NCI-H345 treated with DMSO at 0.1 percent for 48 hours (cell line): ENCODE measurements at regions not wholly inside any gene's neighbourhood (a gene's known extent, or its start where the extent isn't known, plus 50 kb on each side); places are given as distances from the start of the nearest gene placed in this dataset.
"Not testable (repeated sequence)": the region's sequence is repeated elsewhere in the genome, so short reads cannot be mapped to it uniquely, and the experiment has no call there.

Experiments
- DNase-seq: peaks from one replicate; lab custom pipeline; 2025; ENCODE audit not compliant: unreplicated experiment; lab: John Stamatoyannopoulos, UW

GRCh38 chrX:43211570-43211969 lies 433.6 kb upstream of the PPP1R2C start:
- no peak for DNase-seq

GRCh38 chrX:43218198-43218597 lies 437.9 kb upstream of the MAOA start:
- DNase-seq = no peak

GRCh38 chrX:43224496-43224895 lies 431.6 kb upstream of the MAOA start:
- DNase-seq = no peak

GRCh38 chrX:43225626-43226328 lies 430.3 kb upstream of the MAOA start:
- no peak for DNase-seq

DNA sequence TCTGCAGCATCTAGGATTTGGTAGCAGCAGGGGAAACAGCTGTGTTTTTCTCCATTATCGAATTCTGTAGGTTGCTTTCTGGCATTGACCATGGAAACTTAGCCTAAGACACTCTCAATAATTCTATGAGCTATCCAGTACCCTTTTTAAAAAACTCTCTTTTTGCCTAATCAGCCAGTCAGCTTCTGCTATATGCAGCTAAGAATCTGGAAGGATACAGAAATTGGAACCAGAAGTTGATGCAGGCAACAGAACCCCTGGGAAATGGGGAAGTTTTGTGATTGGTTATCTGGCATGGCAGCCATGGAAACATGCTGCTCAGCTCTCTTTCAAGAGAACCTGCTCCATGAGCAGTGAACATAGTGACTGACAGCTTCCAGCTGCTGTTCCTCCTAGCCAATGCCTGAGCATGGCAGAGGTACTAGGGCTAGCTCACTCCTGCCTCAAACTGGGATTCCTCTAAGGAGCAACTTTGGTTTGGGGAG lies 417.6 kb upstream of the MAOA start:
- no peak for DNase-seq

DNA sequence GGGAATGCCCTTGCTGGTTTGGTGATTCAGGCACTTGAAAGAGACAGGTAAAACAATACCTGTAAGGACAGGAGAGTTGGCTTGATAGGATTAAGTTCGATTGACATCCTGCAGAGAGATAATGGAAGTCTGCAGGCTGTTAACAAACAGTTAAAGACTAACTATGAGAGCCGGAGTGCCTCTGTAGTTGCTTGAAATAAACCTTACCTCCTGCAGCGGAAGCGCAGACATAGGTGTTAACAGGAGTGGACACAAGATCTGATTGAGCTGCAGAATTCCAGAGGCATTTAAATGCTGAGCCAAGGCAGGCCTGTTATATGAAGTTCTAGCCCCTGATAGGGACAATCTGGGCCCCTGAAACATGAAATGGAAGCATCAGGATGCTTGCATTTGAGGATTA lies 416.7 kb upstream of the MAOA start:
- no peak for DNase-seq

DNA sequence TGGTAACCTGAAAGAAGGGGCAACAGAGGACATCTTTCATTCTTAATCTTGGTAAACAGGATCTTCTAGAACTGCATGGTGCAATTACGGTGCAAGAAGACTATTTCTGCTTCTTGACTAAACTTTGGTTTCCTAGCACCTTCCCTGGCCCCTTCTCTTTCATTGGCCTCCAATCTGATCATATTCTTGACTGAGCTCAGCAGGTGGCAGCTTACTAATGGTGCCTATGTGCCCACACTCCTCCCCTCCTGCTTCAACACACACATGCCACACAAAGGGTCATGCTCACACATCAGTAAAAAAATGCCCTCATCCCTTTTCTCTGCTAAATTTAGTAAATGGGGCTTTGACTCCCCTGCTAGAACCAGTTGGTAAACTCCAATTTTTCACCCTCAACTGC lies 400.5 kb upstream of the MAOA start:
- no peak for DNase-seq

DNA sequence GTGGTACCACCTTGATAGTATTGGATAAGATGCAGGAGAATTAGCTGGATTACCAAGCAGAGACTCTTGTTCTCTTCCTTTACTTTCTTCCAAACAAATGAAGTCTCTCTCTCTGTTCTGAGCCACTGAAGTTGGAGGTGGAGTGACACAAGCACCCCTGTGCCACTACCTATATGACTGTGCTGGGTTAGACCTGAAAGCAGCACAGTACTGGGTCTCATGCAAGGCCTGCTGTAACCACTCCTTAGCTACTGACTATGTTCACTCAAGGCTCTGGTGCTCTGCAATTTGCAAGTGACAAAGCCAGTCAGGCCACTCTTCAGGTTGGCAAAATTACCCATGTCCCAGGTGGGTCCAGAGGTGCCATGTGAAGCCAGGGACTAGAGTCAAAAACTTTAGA lies 389.6 kb upstream of the MAOA start:
- DNase-seq = no peak

DNA sequence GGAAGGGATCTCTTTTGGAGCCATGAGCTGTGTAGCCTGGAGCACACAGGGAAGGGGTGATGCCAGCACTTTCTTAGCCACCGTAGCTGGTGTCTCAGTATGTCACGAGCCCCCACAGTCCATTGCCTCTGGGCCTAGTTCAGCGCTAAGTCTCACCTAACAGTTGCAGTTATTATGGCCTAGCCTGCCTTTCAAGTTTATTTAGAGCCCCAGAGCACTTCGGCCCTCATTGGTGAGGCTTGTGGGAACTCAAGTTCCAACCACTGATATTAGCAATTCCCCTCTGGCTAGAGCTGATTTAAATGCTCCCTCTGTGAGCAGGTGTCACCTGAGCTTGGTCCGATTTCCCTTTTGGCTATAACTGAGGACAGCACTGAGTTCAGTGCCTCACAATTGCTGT lies 388.4 kb upstream of the MAOA start:
- no peak for DNase-seq

DNA sequence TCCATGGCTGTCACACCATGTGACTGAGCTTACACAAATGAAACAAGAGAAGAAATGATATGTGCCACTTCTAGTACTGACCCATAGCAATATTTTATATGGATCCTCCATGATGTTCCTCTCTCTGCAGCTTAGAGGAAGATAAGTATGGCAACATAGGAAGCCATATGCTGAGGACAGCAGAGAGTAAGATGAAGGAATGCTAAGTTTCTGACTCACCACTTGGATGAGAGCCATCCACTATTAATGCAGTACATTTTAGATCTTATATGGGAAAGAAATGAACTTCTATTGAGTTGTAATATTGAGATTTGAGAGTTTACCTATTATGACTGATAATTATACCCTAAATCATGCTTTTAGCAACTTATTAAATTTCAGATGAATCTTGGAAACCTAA lies 386.9 kb upstream of the MAOA start:
- DNase-seq = no peak

DNA sequence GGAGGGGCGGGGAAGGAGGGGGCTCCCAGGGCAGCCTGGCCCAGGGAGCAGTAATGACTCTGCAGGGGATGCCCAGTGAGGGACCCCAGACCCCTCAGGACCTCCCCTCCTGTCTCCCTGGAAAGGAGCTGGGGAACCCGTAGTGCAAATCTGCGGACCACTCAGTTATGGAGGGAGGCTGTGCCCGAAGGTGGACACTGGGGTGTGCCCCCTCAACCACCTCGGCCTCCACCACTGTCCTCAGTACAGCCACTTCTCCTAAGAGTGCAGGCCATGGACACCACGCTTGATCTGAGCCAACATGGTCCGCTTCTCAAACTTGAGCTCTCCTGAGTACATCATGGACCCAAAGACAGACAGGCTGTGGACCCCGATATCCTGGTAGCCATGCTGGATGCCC lies 378.2 kb upstream of the MAOA start:
- DNase-seq = no peak

GRCh38 chrX:43278440-43278839 lies 377.7 kb upstream of the MAOA start:
- no peak for DNase-seq

GRCh38 chrX:43279341-43279808 lies 376.7 kb upstream of the MAOA start:
- no peak for DNase-seq

- no peak for DNase-seq
Observed at GRCh38 chrX:43283187-43283586, 372.9 kb upstream of the MAOA start.

- not testable (repeated sequence) for DNase-seq
Observed at GRCh38 chrX:43311625-43312024, 344.5 kb upstream of the MAOA start.

GRCh38 chrX:43313035-43313434 lies 343.1 kb upstream of the MAOA start:
- no peak for DNase-seq

DNA sequence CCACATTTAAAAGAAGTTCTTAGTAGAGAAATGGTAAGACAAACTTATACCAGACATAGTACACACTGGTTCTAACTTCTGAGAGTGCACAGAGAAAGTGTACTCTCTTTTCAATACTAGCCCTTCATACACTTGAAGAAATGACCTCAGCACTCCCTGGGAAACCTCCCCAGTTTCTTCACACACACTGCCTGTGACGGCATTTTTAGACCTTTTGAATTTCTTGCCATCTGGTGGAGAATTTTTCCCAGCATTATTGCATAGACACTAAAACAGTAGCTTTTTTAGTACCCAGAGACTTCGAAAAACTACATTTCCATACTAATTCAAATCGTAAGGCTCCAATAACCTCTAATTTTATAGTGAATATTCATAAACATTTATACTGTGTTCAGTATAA lies 341.6 kb upstream of the MAOA start:
- no peak for DNase-seq

DNA sequence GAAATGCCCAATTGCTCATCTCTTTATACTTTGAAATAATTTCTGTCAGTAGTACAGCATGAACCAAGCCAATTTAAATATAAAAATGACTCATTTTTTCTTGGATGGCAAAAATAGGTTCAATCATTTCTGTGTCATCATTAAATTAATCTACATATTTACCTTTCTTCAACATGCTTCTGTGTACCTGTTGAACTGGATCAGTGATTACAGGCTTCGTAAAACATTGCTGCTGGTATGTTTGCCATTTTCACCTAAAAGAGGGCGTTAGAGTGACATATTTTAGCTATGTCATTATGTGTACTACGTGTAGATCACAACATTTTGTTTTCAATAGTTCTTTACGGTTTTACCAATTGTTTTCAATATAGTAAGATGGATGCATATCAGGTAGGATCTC lies 340.5 kb upstream of the MAOA start:
- no peak for DNase-seq

- no peak for DNase-seq
Observed at GRCh38 chrX:43316146-43316545, 340.0 kb upstream of the MAOA start.

DNA sequence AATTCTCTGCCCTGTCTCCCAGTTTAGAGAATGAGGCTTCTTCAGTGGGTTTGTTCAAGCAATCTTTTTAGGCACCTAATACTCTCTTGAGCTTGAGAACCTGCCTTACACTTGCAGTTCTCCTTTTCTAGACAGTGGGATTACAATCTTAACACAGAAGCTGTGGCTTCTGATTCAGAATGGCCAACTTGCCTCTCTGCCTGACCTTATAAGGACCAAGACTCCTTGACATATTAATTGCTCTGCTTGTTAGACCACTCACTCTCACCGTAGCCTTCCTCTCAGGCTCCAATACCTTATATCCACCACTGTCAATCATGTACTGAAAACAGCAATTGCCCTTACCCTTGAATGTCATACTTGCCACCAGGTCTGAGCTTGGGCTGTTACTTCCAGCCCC lies 338.7 kb upstream of the MAOA start:
- no peak for DNase-seq

GRCh38 chrX:43328358-43328946 lies 327.6 kb upstream of the MAOA start:
- no peak for DNase-seq

- DNase-seq = no peak
Observed at GRCh38 chrX:43333543-43333942, 322.6 kb upstream of the MAOA start.

DNA sequence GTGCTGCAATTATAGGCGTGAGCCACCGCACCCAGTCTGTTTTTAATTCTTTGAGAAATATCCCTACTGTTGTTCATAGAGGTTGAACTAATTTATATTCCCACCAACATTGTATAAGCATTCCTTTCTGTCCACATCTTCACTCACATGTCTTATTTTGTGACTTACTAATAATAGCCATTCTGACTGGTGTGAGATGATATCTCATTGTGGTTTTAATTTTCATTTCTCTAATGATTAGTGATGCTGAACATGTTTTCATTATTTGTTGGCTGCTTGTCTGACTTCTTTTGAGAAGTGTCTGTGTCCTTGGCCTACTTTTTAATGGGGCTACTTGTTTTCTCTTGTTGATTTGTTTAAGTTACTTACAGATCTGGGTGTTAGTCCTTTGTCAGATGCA lies 310.9 kb upstream of the MAOA start:
- DNase-seq = no peak
